GM12801 (cell line): ENCODE measurements at regions not wholly inside any gene's neighbourhood (a gene's known extent, or its start where the extent isn't known, plus 50 kb on each side); places are given as distances from the start of the nearest gene placed in this dataset.

Source experiments
- CTCF ChIP-seq: IDR thresholded peaks from one replicate; pipeline ENCODE4 v1.5.1; 2011; ENCODE audit warnings: control low read depth; ENCODE audit not compliant: insufficient read length; ENCODE audit errors: extremely low read depth

- no peak for TF ChIP-seq CTCF
Observed at GRCh38 chr20:11497545-11497944, 420.1 kb upstream of the BTBD3 start.

GRCh38 chr20:11499101-11499634 lies 418.5 kb upstream of the BTBD3 start:
- no peak for TF ChIP-seq CTCF

GRCh38 chr20:11502061-11502460 lies 415.6 kb upstream of the BTBD3 start:
- TF ChIP-seq CTCF = no peak

DNA sequence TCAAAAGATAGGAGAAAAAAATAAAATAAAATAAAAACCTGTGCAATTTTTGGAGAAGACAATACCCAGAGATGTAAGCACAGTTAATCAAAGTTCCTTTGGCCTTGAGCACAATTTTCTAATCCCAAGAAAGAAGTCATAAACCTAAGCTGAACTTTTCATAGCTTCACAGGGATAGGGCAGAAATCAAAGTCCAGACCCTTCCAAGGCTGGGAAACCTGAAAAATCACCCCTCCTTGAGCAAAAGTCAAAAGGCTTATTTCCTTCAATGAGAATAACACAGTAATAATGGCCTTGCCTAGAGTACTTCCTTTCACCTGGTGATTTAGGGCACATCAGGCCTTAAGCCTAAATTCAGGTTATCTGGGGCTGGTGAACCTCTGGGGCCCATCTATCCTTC lies 415.0 kb upstream of the BTBD3 start:
- TF ChIP-seq CTCF = no peak

GRCh38 chr20:11509776-11510175 lies 407.9 kb upstream of the BTBD3 start:
- no peak for TF ChIP-seq CTCF

DNA sequence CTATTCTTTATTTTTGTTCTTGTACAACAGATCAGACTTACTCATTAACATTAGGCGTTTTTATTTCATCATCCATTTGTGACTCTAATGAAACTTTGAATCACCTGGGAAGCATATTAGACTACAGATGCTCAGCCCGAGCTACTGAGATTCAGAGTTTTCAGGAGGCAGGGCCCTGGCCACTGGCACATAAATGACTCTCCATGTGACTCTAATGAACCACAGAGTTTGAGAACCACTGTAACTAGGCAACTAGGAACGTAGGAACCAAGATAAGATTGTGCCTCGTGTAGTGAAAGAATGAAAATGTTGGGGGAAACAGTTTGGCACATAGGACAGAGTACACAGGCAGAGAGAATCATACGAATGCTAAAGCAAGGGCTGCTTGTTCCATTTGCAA lies 405.9 kb upstream of the BTBD3 start:
- no peak for TF ChIP-seq CTCF

DNA sequence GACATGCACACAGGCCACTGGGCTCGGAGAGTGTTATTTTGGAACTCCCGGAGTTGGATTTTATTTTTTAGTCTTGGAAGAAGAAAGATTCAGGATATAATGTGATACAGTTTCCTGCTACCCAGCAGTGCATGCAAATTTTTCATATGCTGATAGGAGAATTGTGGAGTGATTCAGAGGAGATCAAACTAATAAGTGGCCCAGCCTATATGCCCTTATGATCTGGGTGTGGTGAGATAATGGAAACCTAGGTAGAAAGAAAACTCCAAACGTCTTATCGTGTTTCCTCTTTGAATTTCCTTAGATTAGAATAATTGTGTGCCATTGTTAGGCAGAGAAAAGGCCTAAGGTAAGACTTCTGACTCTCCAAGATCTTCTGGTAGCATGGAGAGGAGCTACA lies 401.2 kb upstream of the BTBD3 start:
- TF ChIP-seq CTCF = no peak

DNA sequence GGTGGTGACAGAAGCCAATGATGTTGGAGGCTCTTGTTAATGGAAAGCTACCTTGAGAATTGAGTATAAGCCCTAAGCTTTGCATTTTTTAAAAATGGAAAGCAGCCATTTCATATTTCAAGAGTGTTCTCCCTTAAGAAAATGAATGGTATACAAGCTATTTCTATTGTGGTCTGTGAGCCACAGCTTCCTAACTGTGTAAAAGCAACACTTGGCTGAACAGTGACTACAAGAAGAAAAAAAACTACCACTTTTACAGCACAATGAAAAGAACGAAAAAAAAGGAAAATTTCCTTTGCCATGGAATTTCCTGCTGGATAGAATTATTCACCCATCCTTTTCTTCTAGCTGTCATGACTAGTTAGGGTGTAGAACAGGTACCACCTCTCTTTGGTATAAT lies 397.1 kb upstream of the BTBD3 start:
- TF ChIP-seq CTCF = no peak
